ENCODE measurements at regions not wholly inside any gene's neighbourhood (a gene's known extent, or its start where the extent isn't known, plus 50 kb on each side); places are given as distances from the start of the nearest gene placed in this dataset.

DNA sequence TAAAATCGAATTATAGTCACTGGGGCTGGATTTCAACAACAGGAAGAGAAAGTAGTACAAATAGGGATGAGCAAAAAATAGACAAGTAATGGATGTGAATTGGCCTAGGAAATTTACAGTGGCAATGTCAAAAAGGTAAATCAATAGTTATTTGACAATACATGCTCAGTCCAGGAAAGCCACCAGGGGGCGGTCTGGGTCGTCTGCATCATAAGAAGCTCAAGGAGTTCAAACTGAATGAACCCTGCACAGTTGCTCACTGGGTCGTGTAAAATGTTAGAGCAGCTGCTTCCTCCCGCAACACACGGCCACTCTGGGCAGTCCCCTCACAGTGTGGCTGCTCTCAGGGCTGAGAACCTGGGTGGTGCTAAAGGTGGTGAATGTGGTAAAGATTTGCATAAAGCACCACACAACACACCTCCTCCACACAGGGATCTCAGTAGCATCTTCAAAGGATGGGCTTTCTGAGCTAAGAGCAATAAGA lies 85.9 kb downstream of the ZNF280B start (continued):
- TF ChIP-seq, protein P1, sequence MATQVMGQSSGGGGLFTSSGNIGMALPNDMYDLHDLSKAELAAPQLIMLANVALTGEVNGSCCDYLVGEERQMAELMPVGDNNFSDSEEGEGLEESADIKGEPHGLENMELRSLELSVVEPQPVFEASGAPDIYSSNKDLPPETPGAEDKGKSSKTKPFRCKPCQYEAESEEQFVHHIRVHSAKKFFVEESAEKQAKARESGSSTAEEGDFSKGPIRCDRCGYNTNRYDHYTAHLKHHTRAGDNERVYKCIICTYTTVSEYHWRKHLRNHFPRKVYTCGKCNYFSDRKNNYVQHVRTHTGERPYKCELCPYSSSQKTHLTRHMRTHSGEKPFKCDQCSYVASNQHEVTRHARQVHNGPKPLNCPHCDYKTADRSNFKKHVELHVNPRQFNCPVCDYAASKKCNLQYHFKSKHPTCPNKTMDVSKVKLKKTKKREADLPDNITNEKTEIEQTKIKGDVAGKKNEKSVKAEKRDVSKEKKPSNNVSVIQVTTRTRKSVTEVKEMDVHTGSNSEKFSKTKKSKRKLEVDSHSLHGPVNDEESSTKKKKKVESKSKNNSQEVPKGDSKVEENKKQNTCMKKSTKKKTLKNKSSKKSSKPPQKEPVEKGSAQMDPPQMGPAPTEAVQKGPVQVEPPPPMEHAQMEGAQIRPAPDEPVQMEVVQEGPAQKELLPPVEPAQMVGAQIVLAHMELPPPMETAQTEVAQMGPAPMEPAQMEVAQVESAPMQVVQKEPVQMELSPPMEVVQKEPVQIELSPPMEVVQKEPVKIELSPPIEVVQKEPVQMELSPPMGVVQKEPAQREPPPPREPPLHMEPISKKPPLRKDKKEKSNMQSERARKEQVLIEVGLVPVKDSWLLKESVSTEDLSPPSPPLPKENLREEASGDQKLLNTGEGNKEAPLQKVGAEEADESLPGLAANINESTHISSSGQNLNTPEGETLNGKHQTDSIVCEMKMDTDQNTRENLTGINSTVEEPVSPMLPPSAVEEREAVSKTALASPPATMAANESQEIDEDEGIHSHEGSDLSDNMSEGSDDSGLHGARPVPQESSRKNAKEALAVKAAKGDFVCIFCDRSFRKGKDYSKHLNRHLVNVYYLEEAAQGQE (IDR thresholded peaks at IDR 0.05; ENCODE audit: borderline replicate concordance) = peak; percentile 80
- TF ChIP-seq, protein P1 (CRISPR knock-in tag; IDR thresholded peaks at IDR 0.05; ENCODE audit: low read depth) = no peak; the same call in 1 of the 2 replicates
- TF ChIP-seq ZNF143 (CRISPR knock-in tag; IDR thresholded peaks at IDR 0.05) (peak; percentile 52), ZKSCAN3 (CRISPR knock-in tag; IDR thresholded peaks at IDR 0.05) (0 out of 2 replicates have a peak, but pooled peaks have one; percentile 45), CBX3 (IDR thresholded peaks at IDR 0.05; ENCODE audit: borderline replicate concordance in 1 of 2, low read length in 2 of 2) (no peak; a peak in 1 of 3 replicates), ID3 (CRISPR knock-in tag; IDR thresholded peaks at IDR 0.05) (no peak), ID3 (tag; IDR thresholded peaks at IDR 0.05) (no peak), ETV1 (tag; conservative IDR thresholded peaks at IDR 0.05; ENCODE audit: low read depth) (peak; percentile 54; the same call in 1 of the 2 replicates), MEIS2 (IDR thresholded peaks at IDR 0.05; ENCODE audit: partially characterized antibody) (peak; percentile 64), XRCC5 (IDR thresholded peaks at IDR 0.05; ENCODE audit: low read depth, low read length) (peak; percentile 96), ZNF76 (CRISPR knock-in tag; IDR thresholded peaks at IDR 0.05; ENCODE audit: borderline replicate concordance) (0 out of 2 replicates have a peak, but pooled peaks have one; percentile 23), TEAD2 (tag; IDR thresholded peaks at IDR 0.05) (peak; percentile 63), ATF7 (IDR thresholded peaks at IDR 0.05) (peak; percentile 64), NELFE (IDR thresholded peaks at IDR 0.05; ENCODE audit: insufficient read depth, insufficient read length) (no peak), SP2 (IDR thresholded peaks at IDR 0.05; ENCODE audit: extremely low read depth, low read depth, low read length, poor library complexity, severe bottlenecking) (no peak)
- TF ChIP-seq, protein P2, sequence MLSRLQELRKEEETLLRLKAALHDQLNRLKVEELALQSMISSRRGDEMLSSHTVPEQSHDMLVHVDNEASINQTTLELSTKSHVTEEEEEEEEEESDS (CRISPR knock-in tag; IDR thresholded peaks at IDR 0.05) = 0 out of 2 replicates have a peak, but pooled peaks have one; percentile 49
- TF ChIP-seq, protein P3, sequence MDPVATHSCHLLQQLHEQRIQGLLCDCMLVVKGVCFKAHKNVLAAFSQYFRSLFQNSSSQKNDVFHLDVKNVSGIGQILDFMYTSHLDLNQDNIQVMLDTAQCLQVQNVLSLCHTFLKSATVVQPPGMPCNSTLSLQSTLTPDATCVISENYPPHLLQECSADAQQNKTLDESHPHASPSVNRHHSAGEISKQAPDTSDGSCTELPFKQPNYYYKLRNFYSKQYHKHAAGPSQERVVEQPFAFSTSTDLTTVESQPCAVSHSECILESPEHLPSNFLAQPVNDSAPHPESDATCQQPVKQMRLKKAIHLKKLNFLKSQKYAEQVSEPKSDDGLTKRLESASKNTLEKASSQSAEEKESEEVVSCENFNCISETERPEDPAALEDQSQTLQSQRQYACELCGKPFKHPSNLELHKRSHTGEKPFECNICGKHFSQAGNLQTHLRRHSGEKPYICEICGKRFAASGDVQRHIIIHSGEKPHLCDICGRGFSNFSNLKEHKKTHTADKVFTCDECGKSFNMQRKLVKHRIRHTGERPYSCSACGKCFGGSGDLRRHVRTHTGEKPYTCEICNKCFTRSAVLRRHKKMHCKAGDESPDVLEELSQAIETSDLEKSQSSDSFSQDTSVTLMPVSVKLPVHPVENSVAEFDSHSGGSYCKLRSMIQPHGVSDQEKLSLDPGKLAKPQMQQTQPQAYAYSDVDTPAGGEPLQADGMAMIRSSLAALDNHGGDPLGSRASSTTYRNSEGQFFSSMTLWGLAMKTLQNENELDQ (CRISPR knock-in tag; IDR thresholded peaks at IDR 0.05; ENCODE audit: borderline replicate concordance) = 0 out of 2 replicates have a peak, but pooled peaks have one; percentile 46
